HepG2 (cell line): ENCODE measurements at regions not wholly inside any gene's neighbourhood (a gene's known extent, or its start where the extent isn't known, plus 50 kb on each side); places are given as distances from the start of the nearest gene placed in this dataset.

Experiments used
- ATAC-seq: fragments of 200-7000 bp; cut with Tn5 transposase; 3 replicates; pipeline ENCODE4 v1.9.1; 2020; ENCODE audit warnings: mild to moderate bottlenecking, moderate library complexity
- BruUV-seq: library from RNA; stranded (reverse); fragments of 400-500 nt; replicated peaks from 2 replicates; lab custom pipeline; 2021; lab: Mats Ljungman, UMichigan
- CTCF ChIA-PET: fragments of 300-600 bp; formaldehyde crosslinking; extraction: SDS; loops from one replicate; lab custom pipeline; 2021; ENCODE audit warnings: low total read pairs, inconsistent platforms, low intra/inter-chr PET ratio; lab: Yijun Ruan, JAX
- POLR2A ChIA-PET: fragments of 350-600 bp; sonication (Branson Sonifier 250); formaldehyde crosslinking; loops from one replicate; lab custom pipeline; 2020; ENCODE audit warnings: antibody characterized with exemption, inconsistent platforms; lab: Yijun Ruan, JAX
- DNase-seq: peaks from one replicate; pipeline ENCODE4 v3.0.0-alpha.2; 2015; ENCODE audit warnings: low spot score
- FAIRE-seq: peaks from 3 replicates; lab custom pipeline; 2011; peaks lifted over from hg19 to GRCh38; lab: Jason Lieb, UNC
- H2AFZ ChIP-seq: one replicate; pipeline ENCODE4 v1.6.1; 2011; ENCODE audit warnings: low read length, inconsistent platforms
- H3K27ac ChIP-seq: fragments of 300-600 bp; 3 replicates; pipeline ENCODE4 v1.8.0; 2011; ENCODE audit warnings: mixed run types, mild to moderate bottlenecking, mixed read lengths, low read length, inconsistent platforms; ENCODE audit not compliant: insufficient read depth; ENCODE audit errors: extremely low read length
- H3K27me3 ChIP-seq, 2 experiments: fragments of 200-600 bp in 1 of 2; 2 replicates in 1 of 2; 3 replicates in 1 of 2; pipeline versions ENCODE4 v1.6.0 to v1.8.0; 2011; ENCODE audit warnings: low read length in 2 of 2, mild to moderate bottlenecking in 2 of 2, moderate library complexity in 2 of 2, inconsistent platforms in 1 of 2; ENCODE audit not compliant: insufficient read depth in 2 of 2, control insufficient read depth in 1 of 2
- H3K36me3 ChIP-seq, 2 experiments: fragments of 200-600 bp in 1 of 2; replicated peaks in 1 of 2; 2 replicates in 1 of 2; 3 replicates in 1 of 2; pipeline versions ENCODE4 v1.5.1 to v1.8.0; 2011; ENCODE audit warnings: low read length in 2 of 2, inconsistent platforms in 1 of 2; ENCODE audit not compliant: insufficient read depth in 2 of 2, control insufficient read depth in 1 of 2
- H3K4me1 ChIP-seq: 2 replicates; pipeline ENCODE4 v1.5.1; 2012; ENCODE audit warnings: low read length, inconsistent platforms; ENCODE audit not compliant: insufficient read depth
- H3K4me2 ChIP-seq: 2 replicates; pipeline ENCODE4 v1.6.0; 2011; ENCODE audit warnings: low read depth, low read length, inconsistent platforms
- H3K4me3 ChIP-seq, 3 experiments: fragments of 200-600 bp in 1 of 3; sonication (generic), shearing (Covaris generic) in 1 of 3; replicated peaks in 1 of 3; 2 replicates each; pipeline ENCODE4 v1.5.1; 2011 to 2016; ENCODE audit warnings: low read length in 3 of 3, inconsistent platforms in 2 of 3, low read depth in 2 of 3, mild to moderate bottlenecking in 2 of 3, control low read depth in 1 of 3, mixed read lengths in 1 of 3; ENCODE audit not compliant: insufficient read depth in 1 of 3
- H3K79me2 ChIP-seq: one replicate; pipeline ENCODE4 v1.6.1; 2011; ENCODE audit warnings: low read length, inconsistent platforms; ENCODE audit not compliant: insufficient read depth
- H3K9ac ChIP-seq: 2 replicates; pipeline ENCODE4 v1.6.0; 2011; ENCODE audit warnings: mild to moderate bottlenecking, low read depth, low read length, inconsistent platforms; ENCODE audit not compliant: insufficient read depth
- H3K9me3 ChIP-seq: 2 replicates; pipeline ENCODE4 v1.5.1; 2012; ENCODE audit warnings: mild to moderate bottlenecking, low read length
- H4K20me1 ChIP-seq: 2 replicates; pipeline ENCODE4 v1.6.0; 2011; ENCODE audit warnings: inconsistent platforms, mild to moderate bottlenecking, low read length, moderate library complexity; ENCODE audit not compliant: insufficient read depth
- BCL6 ChIP-seq: IDR thresholded peaks from 2 replicates; pipeline ENCODE4 v1.6.1; 2016; ENCODE audit warnings: missing genetic modification reagents, missing compliant biosample characterization
- GPN1 ChIP-seq: sonication (generic); formaldehyde crosslinking; IDR thresholded peaks from 2 replicates; pipeline ENCODE4 v1.5.1; 2020; ENCODE audit warnings: missing genetic modification reagents, borderline replicate concordance
- GTF2F1 ChIP-seq: fragments of 150-350 bp; IDR thresholded peaks from 2 replicates; pipeline ENCODE4 v1.6.1; 2014; ENCODE audit warnings: low read length
- MXD4 ChIP-seq: IDR thresholded peaks from 2 replicates; pipeline ENCODE4 v1.6.1; 2016; ENCODE audit warnings: mild to moderate bottlenecking, missing biosample characterization, missing genetic modification reagents
- MYC ChIP-seq: sonication (generic); formaldehyde crosslinking; IDR thresholded peaks from 2 replicates; pipeline ENCODE4 v1.9.0; 2021; ENCODE audit warnings: missing genetic modification reagents, borderline replicate concordance
- NR1H2 ChIP-seq: sonication (generic); formaldehyde crosslinking; IDR thresholded peaks from 2 replicates; pipeline ENCODE4 v1.8.1; 2022; ENCODE audit warnings: low read depth, missing genetic modification reagents, borderline replicate concordance
- SP140L ChIP-seq: sonication (generic); formaldehyde crosslinking; IDR thresholded peaks from 2 replicates; pipeline ENCODE4 v1.4.0; 2020; ENCODE audit warnings: missing genetic modification reagents, borderline replicate concordance
- ZNF17 ChIP-seq: sonication (generic); formaldehyde crosslinking; IDR thresholded peaks from 2 replicates; pipeline ENCODE4 v1.5.0; 2020; ENCODE audit warnings: mild to moderate bottlenecking, missing genetic modification reagents
- ZNF44 ChIP-seq: sonication (generic); formaldehyde crosslinking; IDR thresholded peaks from 2 replicates; pipeline ENCODE4 v1.5.1; 2020; ENCODE audit warnings: mild to moderate bottlenecking, missing genetic modification reagents
- ZNF605 ChIP-seq: sonication (generic); formaldehyde crosslinking; IDR thresholded peaks from 2 replicates; pipeline ENCODE4 v1.8.0; 2022; ENCODE audit warnings: mild to moderate bottlenecking, missing genetic modification reagents
- WGBS: methylation state at CpG from one replicate; pipeline ENCODE4 v1.1.6; 2017; ENCODE audit warnings: low lambda C conversion rate; 5-methylcytosine and 5-hydroxymethylcytosine counted together
- in situ Hi-C: cut with HindIII; loops from 2 replicates; pipeline ENCODE4 v1.10.0; 2017; ENCODE audit warnings: low pct_unique_long_range_greater_than_20kb; ENCODE audit not compliant: extremely low pct_ligation_motif_present
- intact Hi-C: fragments of 100-400 bp; cut with micrococcal nuclease; formaldehyde crosslinking; loops from one replicate; pipeline ENCODE4 v1.10.0; 2022; ENCODE audit not compliant: unreplicated experiment
- TF ChIP-seq, protein P1 (sequence below): sonication (generic); formaldehyde crosslinking; IDR thresholded peaks from 2 replicates; pipeline ENCODE4 v1.4.0; 2020; ENCODE audit warnings: mild to moderate bottlenecking, low read depth, missing genetic modification reagents

DNA sequence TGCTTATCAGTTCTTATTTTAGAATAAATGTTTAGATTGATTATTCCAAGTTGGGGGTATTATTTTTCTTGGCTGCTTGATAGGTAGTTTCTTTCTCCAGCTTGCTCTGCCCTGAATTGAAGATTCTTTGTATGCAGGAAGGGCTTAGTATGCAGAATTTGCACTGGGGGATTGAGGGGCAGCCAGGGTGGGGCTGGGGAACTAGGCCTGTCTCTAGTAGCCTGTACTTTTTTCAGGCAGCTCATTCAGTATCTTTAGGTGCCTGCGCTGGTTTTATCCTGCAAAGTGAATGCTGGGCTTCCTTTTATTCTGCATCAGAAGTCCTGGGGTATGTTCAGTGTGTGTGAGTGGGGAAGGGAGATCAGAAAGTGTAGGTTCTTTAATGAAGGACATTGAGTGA is 228.3 kb upstream of the ELL2 start (continued):
- no peak for TF ChIP-seq ZNF605

DNA sequence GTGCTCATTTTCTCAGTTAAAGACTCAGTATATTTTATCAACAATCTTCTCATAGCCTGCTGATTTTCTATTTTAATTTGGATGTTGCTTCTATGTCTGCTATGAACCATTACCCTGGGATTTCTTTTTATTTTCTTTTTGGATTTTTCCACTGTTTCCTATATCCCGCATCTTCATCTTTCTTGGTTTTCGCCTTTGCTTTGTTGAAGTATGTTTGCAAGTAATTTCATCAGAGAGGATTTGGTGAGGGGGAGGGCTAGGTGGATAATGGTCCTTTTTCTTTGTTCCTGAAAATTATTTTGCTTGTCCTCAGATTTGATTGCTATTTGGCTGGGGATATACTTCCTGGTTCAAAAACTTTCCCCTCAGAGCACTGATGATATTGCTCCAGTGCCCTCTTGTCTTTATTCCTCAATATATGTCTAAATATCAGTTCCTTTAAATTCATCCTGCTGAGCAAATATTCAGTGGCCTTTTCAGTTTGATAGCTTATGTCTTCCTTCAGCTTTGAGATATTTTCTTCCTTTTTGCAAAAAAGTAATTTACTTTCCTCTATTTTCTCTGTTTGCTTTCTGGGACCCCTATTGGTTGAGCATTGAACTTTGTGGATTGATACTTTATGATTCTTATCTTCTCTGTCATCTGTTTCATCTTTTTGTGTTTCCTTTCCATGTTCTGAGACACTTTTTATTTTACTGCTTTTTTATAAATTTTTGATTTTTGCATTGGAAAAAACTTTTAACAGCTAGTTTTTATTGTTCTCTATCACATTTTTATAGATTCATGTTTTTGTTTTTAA is 227.6 kb upstream of the ELL2 start:
- Histone ChIP-seq H3K4me2 (no peak overlapping the region), H4K20me1 (no peaks in the 10 kb centered on the region), H3K9me3 (no peaks in the 10 kb centered on the region), H3K36me3 (no peaks in the 10 kb centered on the region), H3K27me3 (no peaks in the 10 kb centered on the region), H3K27ac (no peak overlapping the region), H3K9ac (no peak overlapping the region), H3K79me2 (no peaks in the 10 kb centered on the region), H2AFZ (no peak overlapping the region), H3K4me3 (no peak overlapping the region), H3K4me1 (peaks cover 57% of the 10 kb centered on the region)
- no peak for TF ChIP-seq MYC (CRISPR knock-in tag)
- no peak for TF ChIP-seq GPN1
- TF ChIP-seq SP140L: no peak
- TF ChIP-seq MXD4 (CRISPR knock-in tag): no peak
- no peak for TF ChIP-seq BCL6
- no peak for TF ChIP-seq ZNF17 (CRISPR knock-in tag)
- no peak for TF ChIP-seq ZNF44
- TF ChIP-seq, protein P1, sequence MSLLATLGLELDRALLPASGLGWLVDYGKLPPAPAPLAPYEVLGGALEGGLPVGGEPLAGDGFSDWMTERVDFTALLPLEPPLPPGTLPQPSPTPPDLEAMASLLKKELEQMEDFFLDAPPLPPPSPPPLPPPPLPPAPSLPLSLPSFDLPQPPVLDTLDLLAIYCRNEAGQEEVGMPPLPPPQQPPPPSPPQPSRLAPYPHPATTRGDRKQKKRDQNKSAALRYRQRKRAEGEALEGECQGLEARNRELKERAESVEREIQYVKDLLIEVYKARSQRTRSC (CRISPR knock-in tag): no peak
- no peak for TF ChIP-seq GTF2F1
- TF ChIP-seq NR1H2: no peak
- no peak for ATAC-seq
- CTCF ChIA-PET: no interaction called here
- POLR2A ChIA-PET: no interaction called here
- BruUV-seq: no TSS peak
- intact Hi-C loops (loop anchor here (5.0 kb wide), 3 partner anchors 58 to 327 kb away; no protein-coding TSS in a partner anchor), in situ Hi-C loops (no loop called here)
- no peak for FAIRE-seq
- WGBS: 96% methylated on average over 2 of the region's 2 CpGs
- DNase-seq: no peak
